ENCODE measurements at regions not wholly inside any gene's neighbourhood (a gene's known extent, or its start where the extent isn't known, plus 50 kb on each side); places are given as distances from the start of the nearest gene placed in this dataset.
"Not testable (repeated sequence)": the region's sequence is repeated elsewhere in the genome, so short reads cannot be mapped to it uniquely, and the experiment has no call there.

- no peaks in the 10 kb centered on the region for H3K4me1 ChIP-seq (ENCODE audit: control insufficient read depth, insufficient read depth, low read length)
- no peaks in the 10 kb centered on the region for H3K36me3 ChIP-seq (ENCODE audit: control insufficient read depth, insufficient read depth, low read length)
- no peak overlapping the region for H3K27ac ChIP-seq (ENCODE audit: insufficient read depth, low read depth, low read length, poor library complexity, severe bottlenecking)
- no peak overlapping the region for H3K4me3 ChIP-seq (ENCODE audit: insufficient read depth, low read depth, low read length)
- no peaks in the 10 kb centered on the region for H3K27me3 ChIP-seq (ENCODE audit: control insufficient read depth, insufficient read depth, low read length, poor library complexity, severe bottlenecking)
- H3K9me3 ChIP-seq (ENCODE audit: control insufficient read depth, low read length) = no peaks in the 10 kb centered on the region
- 75% methylated on average over 5 of the region's 5 CpGs for WGBS, 2 experiments
These were observed 313.0 kb upstream of the SLC39A10 start for GRCh38 chr2:195343942-195344530.

GRCh38 chr2:195343540-195343939, 313.5 kb upstream of the SLC39A10 start:
- H3K27me3 ChIP-seq (ENCODE audit: control insufficient read depth, insufficient read depth, low read length, poor library complexity, severe bottlenecking) = no peaks in the 10 kb centered on the region
- no peak overlapping the region for H3K4me3 ChIP-seq (ENCODE audit: insufficient read depth, low read depth, low read length)
- no peaks in the 10 kb centered on the region for H3K36me3 ChIP-seq (ENCODE audit: control insufficient read depth, insufficient read depth, low read length)
- WGBS, 2 experiments = 94 to 98% methylated on average over 2 of the region's 2 CpGs
- no peaks in the 10 kb centered on the region for H3K9me3 ChIP-seq (ENCODE audit: control insufficient read depth, low read length)
- no peaks in the 10 kb centered on the region for H3K4me1 ChIP-seq (ENCODE audit: control insufficient read depth, insufficient read depth, low read length)
- H3K27ac ChIP-seq (ENCODE audit: insufficient read depth, low read depth, low read length, poor library complexity, severe bottlenecking) = no peak overlapping the region

- no peaks in the 10 kb centered on the region for H3K36me3 ChIP-seq (ENCODE audit: control insufficient read depth, insufficient read depth, low read length)
- no peak overlapping the region for H3K27ac ChIP-seq (ENCODE audit: insufficient read depth, low read depth, low read length, poor library complexity, severe bottlenecking)
- no peaks in the 10 kb centered on the region for H3K4me1 ChIP-seq (ENCODE audit: control insufficient read depth, insufficient read depth, low read length)
- H3K27me3 ChIP-seq (ENCODE audit: control insufficient read depth, insufficient read depth, low read length, poor library complexity, severe bottlenecking) = no peaks in the 10 kb centered on the region
- H3K9me3 ChIP-seq (ENCODE audit: control insufficient read depth, low read length) = no peaks in the 10 kb centered on the region
- no peak overlapping the region for H3K4me3 ChIP-seq (ENCODE audit: insufficient read depth, low read depth, low read length)
- WGBS, 2 experiments = 96% methylated on average over 4 of the region's 4 CpGs
These were observed 315.0 kb upstream of the SLC39A10 start for GRCh38 chr2:195342061-195342460.

GRCh38 chr2:195338856-195339255, 318.2 kb upstream of the SLC39A10 start:
- no peaks in the 10 kb centered on the region for H3K27me3 ChIP-seq (ENCODE audit: control insufficient read depth, insufficient read depth, low read length, poor library complexity, severe bottlenecking)
- no peaks in the 10 kb centered on the region for H3K4me1 ChIP-seq (ENCODE audit: control insufficient read depth, insufficient read depth, low read length)
- no peaks in the 10 kb centered on the region for H3K9me3 ChIP-seq (ENCODE audit: control insufficient read depth, low read length)
- H3K4me3 ChIP-seq (ENCODE audit: insufficient read depth, low read depth, low read length) = no peak overlapping the region
- no peaks in the 10 kb centered on the region for H3K36me3 ChIP-seq (ENCODE audit: control insufficient read depth, insufficient read depth, low read length)
- 96% methylated on average over 1 of the region's 1 CpG for WGBS, 2 experiments
- H3K27ac ChIP-seq (ENCODE audit: insufficient read depth, low read depth, low read length, poor library complexity, severe bottlenecking) = no peak overlapping the region

GRCh38 chr2:195337597-195337996, 319.4 kb upstream of the SLC39A10 start:
- WGBS, 2 experiments = 83 to 95% methylated on average over 2 of the region's 2 CpGs
- Histone ChIP-seq H3K4me3 (ENCODE audit: insufficient read depth, low read depth, low read length) (no peak overlapping the region), H3K9me3 (ENCODE audit: control insufficient read depth, low read length) (no peaks in the 10 kb centered on the region), H3K27ac (ENCODE audit: insufficient read depth, low read depth, low read length, poor library complexity, severe bottlenecking) (no peak overlapping the region), H3K4me1 (ENCODE audit: control insufficient read depth, insufficient read depth, low read length) (no peaks in the 10 kb centered on the region), H3K27me3 (ENCODE audit: control insufficient read depth, insufficient read depth, low read length, poor library complexity, severe bottlenecking) (no peaks in the 10 kb centered on the region), H3K36me3 (ENCODE audit: control insufficient read depth, insufficient read depth, low read length) (no peaks in the 10 kb centered on the region)

GRCh38 chr2:195333869-195334268, 323.2 kb upstream of the SLC39A10 start:
- Histone ChIP-seq H3K4me1 (ENCODE audit: control insufficient read depth, insufficient read depth, low read length) (no peaks in the 10 kb centered on the region), H3K27ac (ENCODE audit: insufficient read depth, low read depth, low read length, poor library complexity, severe bottlenecking) (no peak overlapping the region), H3K36me3 (ENCODE audit: control insufficient read depth, insufficient read depth, low read length) (no peaks in the 10 kb centered on the region), H3K27me3 (ENCODE audit: control insufficient read depth, insufficient read depth, low read length, poor library complexity, severe bottlenecking) (no peaks in the 10 kb centered on the region), H3K4me3 (ENCODE audit: insufficient read depth, low read depth, low read length) (no peak overlapping the region), H3K9me3 (ENCODE audit: control insufficient read depth, low read length) (no peaks in the 10 kb centered on the region)

GRCh38 chr2:195331966-195332365, 325.1 kb upstream of the SLC39A10 start:
- Histone ChIP-seq H3K27me3 (ENCODE audit: control insufficient read depth, insufficient read depth, low read length, poor library complexity, severe bottlenecking) (no peaks in the 10 kb centered on the region), H3K9me3 (ENCODE audit: control insufficient read depth, low read length) (no peaks in the 10 kb centered on the region), H3K27ac (ENCODE audit: insufficient read depth, low read depth, low read length, poor library complexity, severe bottlenecking) (no peak overlapping the region), H3K4me1 (ENCODE audit: control insufficient read depth, insufficient read depth, low read length) (no peaks in the 10 kb centered on the region), H3K36me3 (ENCODE audit: control insufficient read depth, insufficient read depth, low read length) (no peaks in the 10 kb centered on the region), H3K4me3 (ENCODE audit: insufficient read depth, low read depth, low read length) (no peak overlapping the region)
- WGBS, 2 experiments = 85 to 89% methylated on average over 2 of the region's 2 CpGs

- Histone ChIP-seq H3K27ac (ENCODE audit: insufficient read depth, low read depth, low read length, poor library complexity, severe bottlenecking) (no peak overlapping the region), H3K27me3 (ENCODE audit: control insufficient read depth, insufficient read depth, low read length, poor library complexity, severe bottlenecking) (no peaks in the 10 kb centered on the region), H3K36me3 (ENCODE audit: control insufficient read depth, insufficient read depth, low read length) (no peaks in the 10 kb centered on the region), H3K9me3 (ENCODE audit: control insufficient read depth, low read length) (no peaks in the 10 kb centered on the region), H3K4me1 (ENCODE audit: control insufficient read depth, insufficient read depth, low read length) (no peaks in the 10 kb centered on the region), H3K4me3 (ENCODE audit: insufficient read depth, low read depth, low read length) (no peak overlapping the region)
- 50 to 62% methylated on average over 1 of the region's 1 CpG for WGBS, 2 experiments
These were observed 325.9 kb upstream of the SLC39A10 start for GRCh38 chr2:195331129-195331528.

- Histone ChIP-seq H3K9me3 (ENCODE audit: control insufficient read depth, low read length) (no peaks in the 10 kb centered on the region), H3K4me1 (ENCODE audit: control insufficient read depth, insufficient read depth, low read length) (no peaks in the 10 kb centered on the region), H3K27me3 (ENCODE audit: control insufficient read depth, insufficient read depth, low read length, poor library complexity, severe bottlenecking) (no peaks in the 10 kb centered on the region), H3K36me3 (ENCODE audit: control insufficient read depth, insufficient read depth, low read length) (no peaks in the 10 kb centered on the region), H3K27ac (ENCODE audit: insufficient read depth, low read depth, low read length, poor library complexity, severe bottlenecking) (no peak overlapping the region), H3K4me3 (ENCODE audit: insufficient read depth, low read depth, low read length) (no peak overlapping the region)
These were observed 326.5 kb upstream of the SLC39A10 start for GRCh38 chr2:195330513-195330956.

- not testable (repeated sequence) for H3K27me3 ChIP-seq (ENCODE audit: control insufficient read depth, insufficient read depth, low read length, poor library complexity, severe bottlenecking); H3K4me3 ChIP-seq (ENCODE audit: insufficient read depth, low read depth, low read length); H3K36me3 ChIP-seq (ENCODE audit: control insufficient read depth, insufficient read depth, low read length); H3K9me3 ChIP-seq (ENCODE audit: control insufficient read depth, low read length); H3K27ac ChIP-seq (ENCODE audit: insufficient read depth, low read depth, low read length, poor library complexity, severe bottlenecking); H3K4me1 ChIP-seq (ENCODE audit: control insufficient read depth, insufficient read depth, low read length)
These were observed 327.2 kb upstream of the SLC39A10 start for GRCh38 chr2:195329784-195330183.

GRCh38 chr2:195326537-195326936, 330.5 kb upstream of the SLC39A10 start:
- H3K4me3 ChIP-seq (ENCODE audit: insufficient read depth, low read depth, low read length) = no peak overlapping the region
- H3K27me3 ChIP-seq (ENCODE audit: control insufficient read depth, insufficient read depth, low read length, poor library complexity, severe bottlenecking) = no peaks in the 10 kb centered on the region
- H3K9me3 ChIP-seq (ENCODE audit: control insufficient read depth, low read length) = no peaks in the 10 kb centered on the region
- no peak overlapping the region for H3K27ac ChIP-seq (ENCODE audit: insufficient read depth, low read depth, low read length, poor library complexity, severe bottlenecking)
- no peaks in the 10 kb centered on the region for H3K36me3 ChIP-seq (ENCODE audit: control insufficient read depth, insufficient read depth, low read length)
- no peaks in the 10 kb centered on the region for H3K4me1 ChIP-seq (ENCODE audit: control insufficient read depth, insufficient read depth, low read length)
